ENCODE measurements at regions not wholly inside any gene's neighbourhood (a gene's known extent, or its start where the extent isn't known, plus 50 kb on each side); places are given as distances from the start of the nearest gene placed in this dataset.

- DNase-seq (no peak), ATAC-seq (no peak)
- intact Hi-C loops (cut with micrococcal nuclease) = no loop called here
Observed at GRCh38 chr15:38150794-38151193, 101.8 kb upstream of the SPRED1 start.

- ATAC-seq (no peak), DNase-seq (no peak)
- intact Hi-C loops (cut with micrococcal nuclease) = no loop called here
Observed at GRCh38 chr15:38153781-38154180, 98.9 kb upstream of the SPRED1 start.

DNA sequence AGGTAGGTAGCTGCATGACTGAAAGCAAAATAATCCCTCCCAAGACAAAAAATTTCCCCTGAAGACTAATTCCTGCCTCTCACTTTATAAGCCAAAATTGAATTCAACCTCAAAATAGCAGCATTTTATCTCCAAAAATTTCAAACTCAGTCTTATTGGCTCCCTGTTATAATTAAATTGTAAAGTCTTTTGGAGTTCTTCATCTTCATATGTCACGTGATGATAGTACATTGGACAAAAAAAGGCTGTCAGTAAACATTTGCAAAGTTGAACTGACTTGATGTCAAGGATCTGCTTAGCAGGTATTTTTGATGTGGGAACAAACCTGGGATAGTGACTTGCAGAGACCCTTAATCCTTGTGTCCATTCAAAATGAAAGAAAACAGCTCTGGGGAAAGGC, 98.4 kb upstream of the SPRED1 start:
- intact Hi-C loops (cut with micrococcal nuclease) = no loop called here
- ATAC-seq (no peak), DNase-seq (no peak)

DNA sequence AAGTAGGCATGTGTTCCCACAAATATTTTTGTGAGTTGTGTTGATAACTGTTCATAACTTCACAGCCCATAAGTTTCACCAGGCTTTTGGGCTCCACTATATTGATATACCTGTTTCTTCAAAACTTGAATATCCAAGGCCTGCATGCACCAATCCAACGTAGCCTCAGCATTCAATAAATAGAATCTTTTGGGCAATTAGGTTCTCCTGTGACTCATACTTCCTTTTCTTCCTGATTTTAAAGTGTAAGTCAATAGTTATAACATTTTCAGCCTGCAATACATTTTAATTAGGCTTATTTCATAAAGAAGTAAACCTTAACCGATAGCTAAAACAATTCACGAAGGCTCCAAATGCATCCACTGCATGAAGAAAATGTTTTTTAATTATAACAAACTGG, 97.8 kb upstream of the SPRED1 start:
- intact Hi-C loops (cut with micrococcal nuclease) = no loop called here
- ATAC-seq = no peak
- no peak for DNase-seq

- intact Hi-C loops (cut with micrococcal nuclease) = no loop called here
- DNase-seq = no peak
Observed at GRCh38 chr15:38163658-38164057, 89.0 kb upstream of the SPRED1 start.

DNA sequence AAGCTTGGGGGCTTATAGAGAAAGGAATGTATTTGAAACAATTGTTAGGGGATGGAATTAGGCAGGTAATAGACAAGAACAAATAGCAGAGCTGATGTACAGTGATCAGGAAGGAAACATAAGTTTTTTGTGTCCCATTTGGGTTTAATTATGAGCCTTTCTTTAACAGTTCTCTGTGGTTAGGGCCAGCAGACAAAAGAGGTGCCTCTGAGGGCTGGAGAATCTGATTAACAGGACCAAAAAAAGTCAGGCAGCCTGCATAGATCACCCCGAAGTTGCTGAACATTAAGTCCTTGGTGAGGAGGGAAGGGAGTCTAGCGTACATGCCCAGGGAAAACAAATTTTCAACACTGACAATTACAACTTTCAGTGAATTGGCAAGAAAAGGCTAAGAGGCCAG, 88.6 kb upstream of the SPRED1 start:
- no peak for ATAC-seq
- intact Hi-C loops (cut with micrococcal nuclease) = no loop called here
- no peak for DNase-seq

More at GRCh38 chr15:38163658-38164057, 89.0 kb upstream of the SPRED1 start:
- ATAC-seq = no peak

GRCh38 chr15:38164507-38164906, 88.1 kb upstream of the SPRED1 start:
- intact Hi-C loops (cut with micrococcal nuclease) = no loop called here
- DNase-seq (no peak), ATAC-seq (no peak)

DNA sequence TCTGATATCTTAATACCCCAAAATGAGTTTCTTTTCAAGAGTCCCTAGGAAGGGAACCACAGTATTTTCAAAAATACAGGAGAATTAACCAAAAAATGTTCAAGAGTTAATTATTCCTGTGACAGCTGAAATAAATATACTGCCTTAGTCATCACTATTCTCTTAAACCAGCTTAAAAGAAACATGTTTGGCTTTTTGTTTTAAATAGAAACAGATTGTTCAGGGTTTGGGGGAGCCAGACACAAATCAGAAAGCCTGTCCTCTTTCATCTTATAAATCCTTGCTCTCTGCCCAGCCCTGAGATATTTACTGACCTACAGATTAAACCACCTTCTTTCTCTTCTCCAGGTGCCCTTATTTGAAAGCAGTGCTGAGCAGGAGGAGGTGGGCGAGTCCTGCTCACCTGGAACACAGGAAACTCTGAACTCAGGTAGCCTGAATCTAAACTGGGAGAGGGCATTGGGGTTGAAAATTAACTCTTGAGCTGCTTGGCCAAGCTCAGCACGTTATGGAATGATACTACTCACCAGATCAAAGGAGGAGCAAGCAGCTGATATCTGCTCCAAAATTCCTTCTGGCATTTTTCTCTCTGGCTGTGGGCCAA, 84.1 kb upstream of the SPRED1 start:
- DNase-seq (no peak), ATAC-seq (no peak)
- intact Hi-C loops (cut with micrococcal nuclease) = no loop called here

GRCh38 chr15:38171973-38172372, 80.7 kb upstream of the SPRED1 start:
- intact Hi-C loops (cut with micrococcal nuclease) = no loop called here
- ATAC-seq (no peak), DNase-seq (no peak)

- intact Hi-C loops (cut with micrococcal nuclease) = no loop called here
- no peak for DNase-seq
- ATAC-seq = no peak
Observed at GRCh38 chr15:38174691-38175090, 77.9 kb upstream of the SPRED1 start.

GRCh38 chr15:38176155-38176554, 76.5 kb upstream of the SPRED1 start:
- DNase-seq = no peak
- no peak for ATAC-seq
- intact Hi-C loops (cut with micrococcal nuclease) = no loop called here

- ATAC-seq (no peak), DNase-seq (no peak)
- intact Hi-C loops (cut with micrococcal nuclease) = no loop called here
Observed at GRCh38 chr15:38176691-38177090, 75.9 kb upstream of the SPRED1 start.

DNA sequence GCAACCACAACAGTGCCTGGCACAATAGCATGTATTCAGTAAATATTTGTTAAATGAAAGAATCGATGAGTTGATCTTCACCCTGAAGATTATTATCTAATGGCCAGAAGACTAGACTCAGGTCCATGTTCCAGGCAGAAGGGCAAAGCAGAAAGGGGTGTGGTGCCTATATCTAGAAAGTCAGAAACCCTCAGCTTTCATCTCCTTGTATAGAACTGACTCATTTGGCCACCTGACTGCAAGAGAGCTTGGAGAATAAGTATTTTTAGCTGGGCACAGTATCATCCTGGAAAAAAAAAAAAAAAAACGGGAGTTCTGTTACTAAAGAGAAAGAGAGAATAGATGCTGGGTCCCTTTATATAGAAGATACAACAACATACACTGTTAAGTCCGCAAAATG, 69.7 kb upstream of the SPRED1 start:
- intact Hi-C loops (cut with micrococcal nuclease) = no loop called here
- DNase-seq = no peak
- peak; percentile 72 for ATAC-seq

DNA sequence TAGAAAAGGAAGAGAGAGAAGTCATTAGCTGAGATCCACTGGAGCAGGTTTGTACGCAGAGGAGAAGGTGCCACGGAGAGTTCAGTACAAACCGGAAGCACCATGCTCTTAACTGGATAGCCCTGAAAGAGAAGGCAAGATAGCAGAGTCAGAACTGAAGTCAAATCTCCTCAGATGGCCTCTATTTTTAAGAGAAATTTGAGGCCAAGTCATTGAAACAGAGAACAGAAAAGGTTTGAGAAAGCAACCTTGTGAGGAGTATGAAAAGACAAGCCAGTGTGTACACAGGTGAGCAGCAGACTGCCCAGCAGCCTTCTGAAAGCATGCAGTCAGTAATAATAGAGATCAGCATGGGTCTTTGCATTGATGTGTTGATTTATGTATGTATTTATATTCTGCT, 66.1 kb upstream of the SPRED1 start:
- ATAC-seq = no peak
- DNase-seq = no peak
- intact Hi-C loops (cut with micrococcal nuclease) = no loop called here

- ATAC-seq (no peak), DNase-seq (no peak)
- intact Hi-C loops (cut with micrococcal nuclease) = no loop called here
Observed at GRCh38 chr15:38187630-38188313, 64.9 kb upstream of the SPRED1 start.

DNA sequence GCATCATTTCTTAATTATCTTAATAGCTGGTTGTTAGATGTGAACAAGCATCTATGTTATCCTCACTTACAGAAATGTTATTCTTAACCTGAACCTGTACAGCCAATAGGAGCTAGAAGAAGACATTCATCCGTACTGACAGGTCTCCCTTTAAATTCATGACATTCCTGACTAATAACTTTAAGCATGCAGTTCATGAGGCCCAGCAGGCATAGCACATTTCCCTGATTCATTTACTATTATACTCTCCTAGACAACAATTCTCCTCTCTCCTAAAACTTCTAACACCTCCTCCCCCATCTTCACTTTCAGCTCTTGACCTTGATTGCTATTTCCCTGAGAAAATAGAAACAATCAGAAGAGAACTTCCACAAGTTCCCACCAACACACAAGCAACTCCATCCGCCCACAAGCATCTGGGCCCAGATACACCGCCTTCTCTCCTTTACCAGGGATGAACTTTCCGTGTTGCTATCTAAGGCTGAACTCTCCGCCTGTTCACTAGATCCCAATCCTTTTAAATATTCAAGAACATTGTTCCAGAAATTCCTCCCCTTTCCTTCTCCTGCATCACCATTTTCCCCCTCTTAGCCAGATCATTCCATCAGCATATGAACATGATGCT, 62.9 kb upstream of the SPRED1 start:
- DNase-seq (no peak), ATAC-seq (no peak)
- intact Hi-C loops (cut with micrococcal nuclease) = no loop called here

DNA sequence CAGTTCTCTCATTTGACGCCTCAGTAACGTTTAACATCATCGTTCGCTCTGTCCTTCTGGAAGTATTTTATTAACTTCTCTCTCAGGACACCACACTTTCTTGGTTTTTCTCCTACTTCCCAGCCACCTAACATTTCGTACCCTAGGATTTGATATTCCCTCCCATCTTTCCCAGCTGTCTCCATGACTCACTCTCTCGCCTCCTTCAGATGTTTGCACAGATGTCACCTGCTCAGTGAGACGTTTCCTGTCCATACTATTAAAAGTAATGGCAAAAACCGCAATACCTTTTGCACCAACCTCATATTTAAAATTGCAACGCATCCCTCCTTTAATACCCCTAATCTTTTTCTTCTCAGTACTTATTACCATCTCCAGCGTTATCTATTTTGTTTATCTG, 62.1 kb upstream of the SPRED1 start:
- intact Hi-C loops (cut with micrococcal nuclease) = no loop called here
- no peak for ATAC-seq
- DNase-seq = no peak

- no peak for ATAC-seq
- DNase-seq = no peak
- intact Hi-C loops (cut with micrococcal nuclease) = no loop called here
Observed at GRCh38 chr15:38192496-38192895, 60.1 kb upstream of the SPRED1 start.

DNA sequence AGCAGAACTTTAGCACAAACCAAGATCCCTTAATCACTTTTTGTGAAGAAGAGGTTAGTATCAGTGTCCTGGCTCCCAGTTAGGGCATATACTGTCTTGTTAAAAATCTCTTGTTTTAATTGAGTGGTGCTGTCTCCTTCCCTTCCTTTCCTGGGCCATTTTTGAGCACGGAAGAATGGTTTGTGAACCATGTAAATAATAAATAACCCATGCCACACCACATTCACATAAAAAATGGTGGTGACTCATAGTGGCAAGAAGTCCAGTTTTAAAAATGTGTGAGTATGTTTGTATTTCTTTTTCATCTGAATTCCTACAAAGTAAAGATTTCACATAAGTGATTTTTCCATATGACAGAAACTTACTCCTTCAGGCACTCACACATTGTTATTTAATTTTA, 59.1 kb upstream of the SPRED1 start:
- no peak for DNase-seq
- ATAC-seq = no peak
- intact Hi-C loops (cut with micrococcal nuclease) = no loop called here

DNA sequence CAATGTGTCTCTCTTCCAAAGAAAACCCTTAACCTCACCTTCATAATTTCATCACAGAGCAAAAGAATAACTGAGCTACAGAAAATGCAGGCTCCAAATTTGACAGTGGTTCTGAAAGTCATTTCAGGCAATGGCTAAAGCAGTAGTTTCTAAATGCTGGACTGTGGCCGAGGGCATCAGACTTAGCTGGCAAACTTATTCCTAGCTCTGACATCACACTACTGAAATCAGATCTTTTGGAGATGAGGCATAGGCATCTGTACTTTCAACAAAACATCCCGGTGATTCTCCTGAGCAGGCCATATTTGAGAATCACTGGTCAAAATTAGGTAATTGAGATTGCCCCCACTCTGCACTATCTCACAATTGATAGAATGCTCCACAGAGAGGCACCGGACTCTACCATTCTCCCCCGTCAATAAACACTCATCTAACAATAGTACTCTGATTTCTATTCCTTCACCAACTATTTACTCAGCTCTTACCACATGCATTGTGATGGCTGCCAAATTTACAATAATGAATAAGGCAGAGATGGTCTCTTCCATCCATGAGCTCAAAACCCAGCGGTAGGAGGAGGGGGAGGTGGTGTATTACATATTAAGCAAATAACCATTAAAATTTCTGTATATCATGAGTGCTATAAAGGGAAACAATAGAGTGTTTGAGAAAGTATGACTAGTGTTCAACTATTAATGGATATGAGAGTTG, 57.3 kb upstream of the SPRED1 start:
- ATAC-seq (no peak), DNase-seq (no peak)
- intact Hi-C loops (cut with micrococcal nuclease) = no loop called here
